Colon (tissue), 2 donors: ENCODE measurements at regions not wholly inside any gene's neighbourhood (a gene's known extent, or its start where the extent isn't known, plus 50 kb on each side); places are given as distances from the start of the nearest gene placed in this dataset.
"Not testable (repeated sequence)": the region's sequence is repeated elsewhere in the genome, so short reads cannot be mapped to it uniquely, and the experiment has no call there.

Experiments used
- FAIRE-seq: peaks from 2 replicates; lab custom pipeline; 2012; peaks lifted over from hg19 to GRCh38; lab: Jason Lieb, UNC
- donor health status: control.
- donor health status: control.

DNA sequence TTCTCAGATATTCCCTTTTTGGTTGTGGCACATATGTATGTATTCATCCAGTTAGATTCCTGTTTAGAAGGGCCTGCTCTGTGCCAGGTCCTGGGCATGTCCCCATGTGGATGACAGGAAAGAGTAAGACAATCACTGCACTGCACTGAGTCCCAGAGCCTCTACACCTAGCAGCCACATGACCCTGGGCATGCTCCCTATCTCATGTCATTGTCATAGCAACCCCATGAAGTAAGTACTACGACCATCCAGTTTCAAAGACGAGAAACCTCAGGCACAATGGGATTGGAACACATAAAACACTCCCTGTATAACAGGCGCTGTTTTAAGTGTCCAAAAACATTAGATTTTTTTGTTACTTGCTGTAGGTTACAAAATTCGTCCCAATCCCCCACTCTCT, 594.4 kb downstream of the UQCRFS1 start:
- no peak for FAIRE-seq

DNA sequence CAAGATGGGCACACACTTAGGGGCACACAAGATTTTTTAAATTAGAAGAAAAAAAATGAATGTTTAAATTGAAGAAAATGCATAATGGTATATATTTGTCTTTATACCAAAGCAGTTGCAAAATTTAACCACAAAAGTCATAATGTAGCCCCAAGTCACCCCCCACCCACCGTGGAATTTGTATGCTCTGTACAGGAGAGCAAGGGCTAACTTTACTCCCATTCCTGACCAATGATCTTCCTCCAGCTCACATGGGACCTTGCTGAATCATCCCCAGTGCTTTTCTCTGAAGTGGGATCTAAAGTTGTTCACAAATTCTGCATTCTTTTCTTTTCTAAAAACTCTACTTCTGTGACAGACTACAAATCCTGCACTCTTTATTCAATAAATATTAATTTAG, 597.0 kb downstream of the UQCRFS1 start:
- no peak for FAIRE-seq

DNA sequence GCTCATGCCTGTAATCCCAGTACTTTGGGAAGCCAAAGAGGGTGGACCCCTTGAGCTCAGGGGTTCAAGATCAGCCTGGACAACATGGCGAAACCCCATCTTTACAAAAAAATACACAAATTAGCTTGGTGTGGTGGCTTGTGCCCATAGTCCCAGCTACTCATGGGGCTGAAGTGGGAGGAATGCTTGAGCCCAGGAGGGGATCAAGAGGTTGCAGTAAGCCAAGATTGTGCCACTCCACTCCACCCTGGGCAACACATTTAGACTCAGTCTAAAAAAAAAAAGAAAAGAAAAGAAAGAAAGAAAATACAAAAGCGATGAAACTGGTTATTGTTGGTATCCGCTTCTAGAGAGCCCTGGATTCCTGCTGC, 597.4 kb downstream of the UQCRFS1 start:
- no peak for FAIRE-seq

DNA sequence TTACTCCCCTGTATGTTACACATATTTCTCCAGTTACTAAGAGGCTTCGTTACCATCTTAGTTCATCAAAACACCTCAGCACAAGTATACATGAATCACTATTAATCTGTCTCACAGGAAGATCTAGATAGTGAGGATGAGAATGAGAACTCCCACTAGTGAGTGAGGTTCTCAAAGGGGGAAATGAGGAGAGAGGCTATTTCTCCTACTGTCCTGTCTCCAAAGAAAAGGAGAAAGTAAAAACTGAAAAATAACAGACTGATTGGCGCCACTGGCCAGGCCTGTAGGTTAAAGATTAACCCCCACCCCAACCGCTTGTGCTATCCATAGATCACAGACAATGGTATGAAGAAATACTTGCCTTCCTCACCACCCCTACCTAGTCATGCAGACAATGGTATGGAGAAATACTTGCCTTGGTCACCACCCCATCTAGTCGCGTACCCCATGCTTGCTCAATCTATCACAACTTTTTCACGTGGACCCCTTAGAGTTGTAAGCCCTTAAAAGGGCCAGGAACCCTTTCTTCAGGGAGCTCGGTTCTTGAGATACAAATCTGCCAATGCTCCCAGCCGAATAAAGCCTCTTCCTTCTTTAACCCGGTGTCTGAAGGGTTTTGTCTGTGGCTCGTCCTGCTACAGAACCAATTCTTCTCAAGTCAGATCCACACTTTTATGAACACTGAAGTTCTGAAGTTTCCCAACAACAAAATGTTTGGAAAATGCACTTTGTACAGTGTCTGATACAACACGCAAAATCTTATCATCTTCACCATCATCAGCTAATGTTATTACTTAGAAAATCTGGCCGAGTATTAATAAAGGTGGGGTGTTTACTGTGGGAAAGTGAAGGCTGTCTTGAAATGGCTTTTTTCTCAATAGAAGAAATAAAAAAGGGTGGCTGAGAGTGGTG, 598.1 kb downstream of the UQCRFS1 start:
- no peak for FAIRE-seq

DNA sequence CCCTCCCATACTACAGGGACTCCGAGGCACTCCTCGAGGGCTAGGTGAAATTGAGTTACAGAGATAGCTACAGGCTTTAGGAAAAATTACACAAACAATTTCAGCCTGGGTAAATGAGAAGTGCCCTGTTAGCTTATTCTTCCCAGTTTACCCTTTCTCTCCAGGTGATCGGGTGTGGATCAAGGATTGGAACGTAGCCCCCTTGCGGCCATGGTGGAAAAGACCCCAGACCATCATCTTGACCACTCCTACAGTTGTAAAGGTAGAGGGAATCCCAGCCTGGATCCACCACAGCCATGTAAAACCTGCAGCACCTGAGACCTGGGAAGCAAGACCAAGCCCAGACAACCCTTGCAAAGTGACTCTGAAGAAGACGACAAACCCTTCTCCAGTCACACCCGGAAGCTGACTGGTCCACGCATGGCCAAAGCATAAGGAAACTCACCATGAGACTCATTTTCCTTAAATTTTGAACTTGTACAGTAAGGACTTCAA, 600.6 kb downstream of the UQCRFS1 start:
- FAIRE-seq, result no peak

DNA sequence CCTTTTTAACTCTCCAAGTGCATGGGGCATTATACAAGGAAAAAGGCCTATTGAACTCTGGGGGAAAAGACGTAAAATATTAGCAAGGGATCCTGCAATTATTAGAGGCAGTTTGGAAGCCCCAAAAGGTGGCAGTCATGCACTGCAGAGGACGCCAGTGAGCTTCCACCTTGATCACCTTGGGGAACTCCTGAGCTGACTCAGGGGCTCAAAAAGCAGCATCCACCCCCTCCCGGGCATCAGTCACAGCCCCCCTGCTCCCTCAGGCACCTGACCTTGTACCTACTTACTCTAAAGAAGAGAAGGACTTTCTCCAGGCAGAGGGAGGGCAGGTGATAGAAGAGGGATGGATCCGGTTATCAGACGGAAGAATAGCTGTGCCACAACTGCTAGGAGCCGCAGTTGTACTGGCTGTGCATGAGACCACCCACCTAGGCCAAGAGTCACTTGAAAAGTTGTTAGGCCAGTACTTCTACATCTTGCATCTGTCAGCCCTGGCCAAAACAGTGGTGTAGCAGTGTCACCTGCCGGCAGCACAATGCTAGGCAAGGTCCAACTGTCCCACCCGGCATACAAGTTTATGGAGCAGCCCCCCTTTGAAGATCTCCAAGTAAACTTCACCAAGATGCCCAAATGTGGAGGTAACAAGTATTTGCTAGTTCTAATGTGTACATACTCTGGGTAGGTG, 601.6 kb downstream of the UQCRFS1 start:
- not testable (repeated sequence) for FAIRE-seq

DNA sequence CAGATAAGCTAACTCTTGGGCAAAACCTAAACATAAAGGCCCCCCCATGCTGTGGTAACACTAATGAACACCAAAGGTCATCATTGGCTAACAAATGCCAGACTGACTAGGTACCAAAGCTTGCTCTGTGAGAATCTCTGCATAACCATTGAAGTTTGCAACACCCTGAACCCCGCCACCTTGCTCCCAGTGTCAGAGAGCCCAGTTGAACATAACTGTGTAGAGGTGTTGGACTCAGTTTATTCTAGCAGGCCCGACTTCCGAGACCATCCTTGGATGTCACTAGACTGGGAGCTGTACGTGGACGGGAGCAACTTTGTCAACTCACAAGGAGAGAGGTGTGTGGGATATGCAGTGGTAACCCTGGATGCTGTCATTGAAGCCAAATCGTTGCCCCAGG, 602.2 kb downstream of the UQCRFS1 start:
- FAIRE-seq, result no peak

DNA sequence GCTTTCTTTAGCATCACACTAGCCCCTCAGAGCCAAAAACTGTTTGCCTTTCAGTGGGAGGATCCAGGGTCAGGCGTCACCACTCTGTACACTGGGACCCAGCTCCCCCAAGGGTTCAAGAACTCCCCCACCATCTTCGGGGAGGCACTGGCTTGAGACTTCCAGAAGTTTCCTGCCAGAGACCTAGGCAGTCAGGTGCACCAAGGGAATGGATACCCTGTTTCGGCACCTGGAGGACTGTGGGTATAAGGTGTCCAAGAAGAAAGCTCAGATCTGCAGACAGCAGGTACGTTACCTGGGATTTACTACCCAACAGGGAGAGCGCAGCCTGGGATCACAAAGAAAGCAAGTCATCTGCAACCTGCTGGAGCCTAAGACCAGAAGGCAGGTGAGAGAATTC, 603.0 kb downstream of the UQCRFS1 start:
- FAIRE-seq, result no peak

DNA sequence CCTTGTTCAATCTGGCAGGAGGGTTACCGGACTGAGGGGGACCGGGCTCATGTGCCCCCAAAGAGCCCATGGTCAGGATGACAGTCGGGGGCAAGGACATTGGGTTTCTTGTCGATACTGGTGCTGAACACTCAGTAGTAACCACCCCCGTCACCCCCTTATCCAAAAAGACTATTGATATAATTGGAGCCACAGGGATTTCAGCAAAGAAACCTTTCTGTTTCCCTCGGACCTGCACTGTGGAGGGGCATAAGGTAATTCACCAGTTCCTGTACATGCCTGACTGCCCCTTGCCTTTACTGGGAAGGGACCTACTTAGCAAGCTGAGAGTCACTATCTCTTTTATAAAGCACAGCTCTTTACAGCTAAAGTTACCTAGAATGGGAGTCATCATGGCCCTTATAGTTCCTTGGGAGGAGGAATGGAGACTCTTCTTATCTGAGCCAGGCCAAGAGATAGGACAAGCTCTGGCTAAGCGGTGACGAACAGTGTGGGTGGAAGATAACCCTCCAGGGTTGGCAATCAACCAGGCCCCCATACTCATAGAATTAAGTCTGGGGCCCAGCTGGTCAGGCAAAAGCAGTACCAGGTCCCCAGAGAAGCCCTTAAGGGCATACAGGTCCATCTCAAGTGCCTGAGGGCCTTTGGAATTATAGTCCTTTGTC, 603.7 kb downstream of the UQCRFS1 start:
- FAIRE-seq, result no peak

DNA sequence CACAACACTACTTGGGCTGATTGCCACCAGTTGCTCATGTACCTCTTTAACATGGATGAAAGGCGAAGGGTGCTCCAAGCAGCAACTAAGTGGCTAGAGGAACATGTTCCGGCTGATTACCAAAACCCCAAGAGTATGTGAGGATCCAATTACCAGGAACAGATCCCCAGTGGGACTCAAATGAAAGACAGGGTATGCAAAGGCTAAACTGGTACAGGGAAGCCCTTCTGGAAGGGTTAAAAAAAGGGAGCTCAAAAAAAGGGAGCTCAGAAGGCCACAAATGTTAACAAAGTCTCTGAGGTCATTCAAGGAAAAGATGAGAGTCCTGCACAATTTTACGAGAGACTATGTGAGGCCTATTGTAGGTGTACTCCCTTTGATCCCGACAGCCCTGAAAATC, 604.7 kb downstream of the UQCRFS1 start:
- FAIRE-seq, result no peak

DNA sequence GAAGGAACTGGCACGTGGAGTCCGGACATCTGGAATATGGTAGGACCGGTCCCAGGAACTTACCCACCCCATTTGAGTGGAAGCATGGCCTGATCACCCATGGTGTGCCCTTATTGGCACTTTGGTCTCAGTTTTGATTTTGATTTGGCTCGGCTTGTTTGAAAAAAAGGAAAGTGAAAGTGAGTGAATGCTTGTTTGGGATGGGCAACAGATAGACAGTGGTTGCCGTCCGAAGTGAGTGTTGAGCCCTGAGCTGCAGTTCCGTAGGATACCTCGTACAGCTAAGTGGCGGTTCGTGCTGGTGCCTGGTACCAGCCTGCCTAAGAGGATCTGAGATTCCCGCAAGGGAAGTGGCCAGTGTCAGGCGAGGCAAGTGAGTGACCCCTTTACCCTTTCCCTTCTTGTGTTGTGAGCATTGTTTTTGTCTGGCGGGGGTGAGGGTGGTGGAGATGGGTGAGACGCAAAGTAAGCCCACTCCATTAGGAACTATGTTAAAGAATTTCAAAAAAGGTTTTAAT, 605.8 kb downstream of the UQCRFS1 start:
- FAIRE-seq, result no peak

DNA sequence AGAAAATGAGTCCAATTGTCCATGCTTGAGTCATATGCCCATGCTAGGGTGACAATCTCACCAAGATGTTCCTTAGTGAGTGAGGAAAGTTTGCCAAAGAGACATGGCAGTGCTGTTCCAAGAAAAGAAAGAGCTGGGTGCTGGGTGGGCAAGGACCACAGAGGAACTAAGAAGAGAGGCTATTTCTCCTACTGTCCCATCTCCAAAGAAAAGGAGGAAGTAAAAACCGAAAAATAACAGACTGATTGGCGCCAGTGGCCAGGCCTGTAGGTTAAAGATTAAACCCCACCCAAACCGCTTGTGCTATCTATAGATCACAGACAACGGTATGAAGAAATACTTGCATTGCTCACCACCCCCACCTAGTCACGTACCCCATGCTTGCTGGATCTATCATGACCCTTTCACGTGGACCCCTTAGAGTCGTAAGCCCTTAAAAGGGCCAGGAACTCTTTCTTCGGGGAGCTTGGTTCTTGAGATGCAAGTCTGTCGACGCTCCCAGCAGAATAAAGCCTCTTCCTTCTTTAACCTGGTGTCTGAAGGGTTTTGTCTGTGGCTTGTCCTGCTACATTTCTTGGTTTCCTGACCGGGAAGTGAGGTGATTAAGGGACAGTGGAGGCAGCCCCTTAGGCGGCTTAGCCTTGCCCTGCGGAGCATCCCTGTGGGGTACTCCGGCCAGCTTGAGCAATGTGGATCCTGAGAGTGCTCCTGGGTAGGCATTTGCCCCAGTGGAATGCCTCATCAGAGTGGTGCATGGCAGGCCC, 606.5 kb downstream of the UQCRFS1 start:
- FAIRE-seq, result no peak

DNA sequence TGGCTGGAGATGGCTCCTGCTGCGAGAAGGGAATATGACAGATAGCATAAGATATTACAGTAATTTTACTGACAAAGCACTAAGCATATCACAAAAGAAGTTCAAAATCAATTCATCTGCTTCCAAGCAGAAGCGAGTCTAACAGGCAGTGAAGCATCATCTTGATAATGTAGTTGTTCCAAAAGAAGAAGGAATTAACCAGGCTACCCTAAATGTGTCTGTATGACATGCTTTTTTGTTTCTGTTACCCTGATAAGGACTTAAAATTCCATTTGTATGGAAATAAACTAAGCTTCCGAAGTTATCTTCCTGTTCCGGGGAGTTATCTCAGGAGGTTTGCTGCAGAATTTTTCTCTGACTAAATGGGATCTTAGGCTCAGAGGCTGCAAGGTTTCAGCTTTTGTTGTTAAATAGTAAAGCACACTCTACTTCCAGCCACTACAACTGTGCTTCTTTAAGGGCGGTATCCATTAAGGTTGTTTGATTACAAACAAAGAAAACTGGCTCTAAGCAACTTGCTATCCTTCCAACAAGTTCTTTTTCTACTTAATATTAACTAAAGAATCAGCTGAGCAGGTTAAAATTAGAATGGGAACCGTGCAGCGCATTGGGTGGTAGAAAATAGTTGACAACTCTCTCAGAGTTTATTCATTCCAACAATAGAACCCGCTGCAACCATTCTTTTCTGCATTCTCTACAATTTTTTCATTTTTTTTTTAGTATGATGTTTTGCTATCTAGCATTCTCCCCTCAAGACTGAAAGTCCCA, 607.3 kb downstream of the UQCRFS1 start:
- no peak for FAIRE-seq

DNA sequence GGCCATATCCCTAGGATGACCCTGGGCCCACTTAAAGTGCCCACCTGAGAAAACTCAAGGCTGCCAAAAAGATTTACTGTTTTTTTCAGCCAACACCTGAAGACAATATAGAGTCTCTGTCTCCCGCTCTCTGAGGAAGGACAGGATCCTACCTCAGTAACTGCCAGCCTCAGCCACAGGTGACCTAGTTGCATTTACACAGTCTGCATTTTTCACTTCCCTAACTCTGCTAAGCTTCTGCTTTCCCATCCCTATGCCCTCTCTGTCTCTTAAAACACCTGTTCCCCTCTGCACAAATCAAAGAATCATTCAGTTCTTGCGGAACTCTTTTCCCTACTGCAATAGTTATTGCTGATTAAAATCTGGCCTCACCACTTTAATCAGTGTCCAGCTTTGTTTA, 609.5 kb downstream of the UQCRFS1 start:
- no peak for FAIRE-seq

DNA sequence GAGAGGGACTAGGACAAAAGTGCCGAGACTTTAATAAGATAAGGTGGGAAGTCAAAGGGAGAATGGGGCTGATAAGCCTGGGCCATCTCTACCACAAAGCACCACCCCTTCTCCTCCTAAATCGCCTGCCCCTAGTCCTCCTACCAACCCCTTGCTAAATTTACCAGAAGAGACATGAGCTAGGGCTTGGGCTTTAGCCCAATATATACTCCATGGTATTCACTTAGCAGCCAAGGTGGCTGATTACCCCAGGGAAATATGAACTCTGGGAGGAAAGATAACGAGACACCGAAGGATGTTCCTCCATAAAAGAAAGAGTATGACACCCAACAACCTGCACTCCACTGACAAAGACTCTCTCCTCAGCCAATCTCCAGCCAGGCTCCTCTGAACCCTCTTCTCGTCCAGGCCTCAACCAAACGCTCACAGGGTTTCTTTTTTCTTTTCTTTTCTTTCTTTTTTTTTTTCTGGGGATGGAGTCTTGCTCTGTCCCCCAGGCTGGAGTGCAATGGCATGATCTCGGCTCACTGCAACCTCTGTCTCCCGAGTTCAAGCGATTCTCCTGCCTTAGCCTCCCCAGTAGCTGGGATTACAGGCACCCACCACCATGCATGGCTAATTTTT, 610.2 kb downstream of the UQCRFS1 start:
- FAIRE-seq, result no peak

DNA sequence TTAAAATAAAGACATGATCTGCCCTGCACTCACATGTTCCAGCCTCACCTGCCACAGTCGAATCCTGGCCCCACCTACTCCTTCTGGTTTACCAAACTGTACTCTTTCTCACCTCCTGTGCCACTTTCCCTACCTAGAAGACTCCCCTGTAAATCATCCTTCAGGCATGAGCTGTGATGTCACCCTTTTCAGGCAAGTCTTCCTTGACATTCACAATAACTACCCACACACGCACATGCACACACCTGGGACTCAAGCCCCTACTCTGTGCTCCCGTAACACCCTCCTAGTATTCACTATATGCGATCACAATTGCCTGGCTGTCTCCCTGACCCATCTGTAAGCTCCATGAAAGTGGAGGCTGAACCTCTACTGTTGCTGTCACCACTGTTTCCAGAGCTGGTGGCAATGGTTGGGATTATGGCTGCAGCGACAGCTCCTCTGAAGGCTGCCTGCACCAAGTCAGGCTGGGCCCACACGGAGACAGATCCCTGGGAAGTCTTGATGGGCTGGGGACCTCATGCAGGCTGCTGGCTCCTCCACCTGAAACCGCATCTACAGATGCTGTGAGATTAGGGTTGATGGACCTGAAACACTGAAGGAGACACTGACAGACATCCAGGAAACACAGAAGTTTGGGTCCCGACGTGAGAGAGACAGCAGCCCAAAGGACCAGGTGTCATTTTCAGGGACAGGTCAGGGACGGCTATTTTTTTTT, 611.1 kb downstream of the UQCRFS1 start:
- no peak for FAIRE-seq

DNA sequence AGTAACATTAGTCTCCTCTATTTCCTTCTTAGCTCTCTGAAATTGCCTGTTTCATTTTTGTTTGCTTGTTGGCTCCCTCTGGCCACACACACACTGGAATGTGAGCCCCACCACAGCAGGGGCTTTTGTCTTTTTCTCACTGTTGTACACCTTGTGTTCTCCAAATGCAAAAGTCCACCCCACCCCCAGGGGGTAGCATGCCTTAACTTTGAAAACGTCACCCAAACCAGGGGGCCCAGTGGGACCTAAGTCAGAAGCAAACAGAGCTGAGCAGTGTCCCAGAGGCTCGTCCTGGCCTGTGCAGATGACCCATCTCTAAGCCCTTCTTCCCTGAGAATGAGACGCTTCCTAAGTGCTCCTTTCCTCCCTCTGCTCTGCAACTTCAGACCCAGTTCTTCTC, 614.1 kb downstream of the UQCRFS1 start:
- no peak for FAIRE-seq

DNA sequence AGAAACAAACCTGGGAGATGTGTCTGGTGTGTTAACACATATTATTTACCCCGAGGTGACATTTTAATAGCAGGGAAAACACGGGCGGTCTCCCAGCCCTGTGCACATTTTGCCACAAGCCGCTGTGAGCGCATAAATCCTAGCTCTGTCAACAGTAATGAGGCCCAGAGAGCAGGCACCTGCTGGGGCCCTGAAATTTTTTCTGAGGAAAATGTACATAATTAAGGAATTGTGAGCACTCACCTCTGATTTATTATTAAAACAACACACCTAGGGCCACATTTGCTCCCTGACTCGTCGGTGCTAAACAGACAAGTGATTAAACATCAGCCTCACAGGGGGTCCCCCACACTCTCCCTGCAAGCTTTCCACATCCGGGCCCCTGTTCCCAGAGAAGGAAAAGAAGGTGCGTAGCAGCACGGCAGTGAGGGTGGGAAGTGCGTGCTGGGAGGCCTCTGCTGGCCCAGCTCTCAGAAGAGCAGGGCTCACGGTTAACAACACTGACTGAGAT, 616.3 kb downstream of the UQCRFS1 start:
- no peak for FAIRE-seq

DNA sequence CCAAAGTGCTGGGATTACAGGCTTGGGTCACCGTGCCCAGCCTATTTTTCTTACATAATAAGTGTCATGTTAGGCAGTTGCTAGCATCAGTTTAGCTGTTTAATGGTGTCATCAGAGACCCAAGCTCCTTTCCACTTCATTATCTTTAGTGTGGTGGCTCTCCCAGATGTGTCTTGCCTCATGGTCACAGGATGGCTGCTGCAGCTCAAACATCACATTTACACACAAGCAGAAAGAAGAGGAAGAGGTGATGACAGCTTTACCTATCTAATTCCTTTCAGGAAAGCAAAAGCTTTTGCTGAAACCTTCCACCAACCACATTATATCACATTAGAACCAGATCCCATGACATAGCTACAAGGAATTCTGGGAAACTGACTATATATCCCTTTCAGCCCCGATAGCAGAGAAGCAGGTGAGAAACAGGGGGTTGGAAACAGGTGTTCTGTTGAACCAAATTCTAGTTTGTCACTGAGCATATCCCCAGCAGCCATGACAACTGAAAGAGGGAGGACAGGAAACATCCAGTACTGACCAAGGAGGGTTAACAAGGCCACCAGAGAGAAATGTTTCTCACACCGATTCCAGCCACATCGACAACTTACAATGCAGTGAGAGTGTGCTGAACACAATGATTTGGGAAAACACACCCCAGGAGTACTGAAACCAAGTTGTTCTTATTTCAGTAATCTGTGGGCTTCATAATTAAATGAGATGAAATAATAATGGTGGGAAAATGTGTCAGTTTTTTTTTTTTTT, 617.0 kb downstream of the UQCRFS1 start:
- no peak for FAIRE-seq
